HFFc6 (cell line): ENCODE measurements at regions not wholly inside any gene's neighbourhood (a gene's known extent, or its start where the extent isn't known, plus 50 kb on each side); places are given as distances from the start of the nearest gene placed in this dataset.

ENCODE experiments used
- DNase-seq: peaks from one replicate; pipeline ENCODE4 v3.0.0-alpha.2; 2018
- H3K27ac Mint-ChIP-seq: 2 replicates; pipeline ENCODE4 v1.8.0; 2020; ENCODE audit warnings: mild to moderate bottlenecking, mixed read lengths
- H3K27me3 Mint-ChIP-seq: 2 replicates; pipeline ENCODE4 v1.8.0; 2021; ENCODE audit warnings: mild to moderate bottlenecking, moderate library complexity, mixed read lengths; ENCODE audit not compliant: insufficient read depth
- H3K36me3 Mint-ChIP-seq: 2 replicates; pipeline ENCODE4 v1.8.0; 2021; ENCODE audit warnings: low read depth, mixed read lengths
- H3K4me1 Mint-ChIP-seq: 2 replicates; pipeline ENCODE4 v1.8.0; 2020; ENCODE audit warnings: low read depth, mixed read lengths
- H3K4me3 Mint-ChIP-seq: 2 replicates; pipeline ENCODE4 v1.8.0; 2020; ENCODE audit warnings: mild to moderate bottlenecking, moderate library complexity, mixed read lengths
- H3K9me3 Mint-ChIP-seq: 2 replicates; pipeline ENCODE4 v1.8.0; 2020; ENCODE audit warnings: mild to moderate bottlenecking, mixed read lengths
- CTCF ChIP-seq: fragments of 200-600 bp; sonication (generic); IDR thresholded peaks from 2 replicates; pipeline ENCODE4 v1.5.0; 2021; ENCODE audit warnings: antibody characterized with exemption, mild to moderate bottlenecking

GRCh38 chrX:27924718-27925117 is 56.5 kb downstream of the DCAF8L1 start:
- Mint-ChIP-seq H3K27ac (no peak overlapping the region), H3K27me3 (peaks cover 1% of the 10 kb centered on the region; the same call in 1 of the 2 replicates), H3K9me3 (no peaks in the 10 kb centered on the region; the same call in 1 of the 2 replicates), H3K4me1 (peaks cover 47% of the 10 kb centered on the region), H3K4me3 (no peak overlapping the region; the same call in 1 of the 2 replicates), H3K36me3 (no peaks in the 10 kb centered on the region)
- TF ChIP-seq CTCF = no peak
- DNase-seq = no peak

- TF ChIP-seq CTCF = no peak
- no peaks in the 10 kb centered on the region for H3K36me3 Mint-ChIP-seq
- peaks cover 43% of the 10 kb centered on the region for H3K4me1 Mint-ChIP-seq
- H3K27ac Mint-ChIP-seq = no peak overlapping the region
- no peak overlapping the region; the same call in 1 of the 2 replicates for H3K4me3 Mint-ChIP-seq
- no peak for DNase-seq
- H3K27me3 Mint-ChIP-seq = peaks cover 1% of the 10 kb centered on the region; the same call in 1 of the 2 replicates
- H3K9me3 Mint-ChIP-seq = no peaks in the 10 kb centered on the region; the same call in 1 of the 2 replicates
Measured at GRCh38 chrX:27924261-27924660, 57.0 kb downstream of the DCAF8L1 start.

DNA sequence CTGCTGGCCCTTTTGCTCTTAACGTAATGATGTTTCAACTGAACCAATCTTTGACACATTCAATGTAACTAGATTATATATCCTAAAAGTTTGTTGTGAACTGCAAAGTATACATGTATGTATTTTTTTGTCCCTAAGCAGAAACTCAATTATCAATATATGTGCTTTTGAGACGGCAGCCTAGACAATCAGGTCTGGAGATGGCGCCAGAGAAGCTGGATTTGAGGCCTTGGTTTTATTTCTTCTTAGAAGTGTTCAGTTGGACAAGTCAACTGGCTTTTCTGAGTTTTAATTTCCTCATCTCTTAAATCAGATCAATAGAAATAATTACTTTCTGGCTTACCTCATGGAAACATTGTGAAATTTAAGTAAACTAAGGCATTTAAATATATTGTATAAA is 62.5 kb downstream of the DCAF8L1 start:
- Mint-ChIP-seq H3K9me3 (no peaks in the 10 kb centered on the region), H3K36me3 (no peaks in the 10 kb centered on the region), H3K27ac (no peak overlapping the region), H3K4me3 (no peak overlapping the region), H3K4me1 (peaks cover 33% of the 10 kb centered on the region; the same call in 1 of the 2 replicates), H3K27me3 (no peaks in the 10 kb centered on the region; the same call in 1 of the 2 replicates)
- no peak for DNase-seq
- no peak for TF ChIP-seq CTCF

DNA sequence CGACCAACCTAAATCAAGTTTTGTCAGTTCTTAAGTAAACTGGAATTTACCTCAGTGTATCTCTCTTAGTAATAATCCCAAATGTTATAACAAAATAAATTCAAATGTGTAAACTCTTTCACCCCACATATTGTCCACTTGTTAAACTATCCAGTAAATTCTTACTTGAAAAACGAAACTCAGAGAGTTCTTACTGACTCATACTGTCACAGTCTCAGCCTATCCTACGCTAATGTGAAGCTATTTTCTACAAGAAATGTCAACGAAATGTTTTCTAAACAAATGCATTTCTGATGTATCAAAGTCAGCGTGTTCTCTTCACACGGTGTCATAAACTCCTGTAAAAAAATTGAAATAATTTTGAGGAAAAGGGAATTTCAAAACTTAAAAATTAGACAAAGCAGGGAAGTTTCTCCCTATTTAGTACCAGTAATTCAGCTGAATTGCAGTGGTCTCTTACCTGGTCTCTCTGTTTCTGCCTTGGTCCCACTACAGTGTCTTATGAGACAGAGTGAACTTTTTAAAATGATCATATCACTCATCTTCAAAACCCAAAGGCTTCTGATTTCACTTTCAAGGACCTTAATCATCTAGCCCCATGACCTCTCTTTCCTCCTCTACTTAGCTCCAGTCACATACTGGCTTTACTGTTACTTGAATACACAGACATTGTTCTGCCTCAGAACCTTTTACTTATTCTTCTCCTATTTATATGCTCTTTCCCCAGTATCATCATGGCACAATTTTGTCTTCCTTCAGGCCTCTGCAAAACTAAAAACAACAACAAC is 63.3 kb downstream of the DCAF8L1 start:
- no peak for DNase-seq
- H3K4me1 Mint-ChIP-seq = peaks cover 33% of the 10 kb centered on the region; the same call in 1 of the 2 replicates
- H3K4me3 Mint-ChIP-seq = peak overlapping the region; percentile 74
- no peaks in the 10 kb centered on the region for H3K36me3 Mint-ChIP-seq
- H3K27ac Mint-ChIP-seq = peak overlapping the region; percentile 65; the same call in 1 of the 2 replicates
- no peaks in the 10 kb centered on the region for H3K9me3 Mint-ChIP-seq
- no peak for TF ChIP-seq CTCF
- H3K27me3 Mint-ChIP-seq = no peaks in the 10 kb centered on the region; the same call in 1 of the 2 replicates

DNA sequence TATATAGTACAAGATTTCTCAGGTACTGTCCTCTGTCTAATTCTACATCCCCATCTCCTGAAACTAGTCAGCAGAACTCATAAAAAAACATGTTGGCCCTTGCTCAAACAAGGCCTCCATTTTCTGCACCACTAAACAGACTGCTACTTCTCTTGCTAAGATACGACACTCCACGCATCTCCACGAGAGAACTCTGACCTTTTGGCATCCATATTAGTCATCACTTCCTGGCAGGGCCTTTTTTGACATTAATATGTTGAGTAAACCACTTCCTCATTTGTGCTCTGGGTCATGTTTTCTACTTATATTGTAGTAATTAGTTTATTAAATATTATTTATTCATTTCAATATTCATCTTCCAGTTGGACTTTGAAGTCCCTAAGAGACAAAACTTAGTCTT is 65.6 kb downstream of the DCAF8L1 start:
- peak; percentile 0 for DNase-seq
- H3K4me1 Mint-ChIP-seq = peaks cover 33% of the 10 kb centered on the region; the same call in 1 of the 2 replicates
- H3K27me3 Mint-ChIP-seq = no peaks in the 10 kb centered on the region; the same call in 1 of the 2 replicates

More for the DNA sequence above, 65.6 kb downstream of the DCAF8L1 start:
- Mint-ChIP-seq H3K27ac (peak overlapping the region; percentile 37; the same call in 1 of the 2 replicates), H3K36me3 (no peaks in the 10 kb centered on the region), H3K9me3 (no peaks in the 10 kb centered on the region), H3K4me3 (peak overlapping the region; percentile 7; the same call in 1 of the 2 replicates)
- no peak for TF ChIP-seq CTCF
